Umbilical cord (tissue), 1 donor: ENCODE measurements at regions not wholly inside any gene's neighbourhood (a gene's known extent, or its start where the extent isn't known, plus 50 kb on each side); places are given as distances from the start of the nearest gene placed in this dataset.

Experiments used
- DNase-seq: peaks from one replicate; pipeline ENCODE4 v3.0.0-alpha.2; 2015; ENCODE audit warnings: low spot score

- no peak for DNase-seq
Measured at GRCh38 chr6:1123386-1124375, 188.2 kb upstream of the FOXQ1 start.

- no peak for DNase-seq
Measured at GRCh38 chr6:1122083-1122482, 189.8 kb upstream of the FOXQ1 start.

GRCh38 chr6:1118287-1118647 lies 193.6 kb upstream of the FOXQ1 start:
- no peak for DNase-seq

- no peak for DNase-seq
Measured at GRCh38 chr6:1117530-1118286, 194.2 kb upstream of the FOXQ1 start.

- no peak for DNase-seq
Measured at GRCh38 chr6:1116149-1116548, 195.7 kb upstream of the FOXQ1 start.

- DNase-seq = no peak
Measured at GRCh38 chr6:1113916-1114540, 197.9 kb upstream of the FOXQ1 start.

- no peak for DNase-seq
Measured at GRCh38 chr6:1111361-1111760, 200.5 kb upstream of the FOXQ1 start.

- no peak for DNase-seq
Measured at GRCh38 chr6:1110941-1111349, 201.0 kb upstream of the FOXQ1 start.

GRCh38 chr6:1110164-1110563 lies 201.7 kb upstream of the FOXQ1 start:
- DNase-seq = no peak

- DNase-seq = no peak
Measured at GRCh38 chr6:1109134-1109533, 202.8 kb upstream of the FOXQ1 start.

- DNase-seq = no peak
Measured at GRCh38 chr6:1108198-1108597, 203.7 kb upstream of the FOXQ1 start.

GRCh38 chr6:1107578-1107977 lies 204.3 kb upstream of the FOXQ1 start:
- DNase-seq = no peak

GRCh38 chr6:1105833-1106400 lies 206.0 kb upstream of the FOXQ1 start:
- no peak for DNase-seq

- no peak for DNase-seq
Measured at GRCh38 chr6:1104988-1105670, 206.8 kb upstream of the FOXQ1 start.

GRCh38 chr6:1103945-1104623 lies 207.8 kb upstream of the FOXQ1 start:
- DNase-seq = no peak

GRCh38 chr6:1103021-1103420 lies 208.9 kb upstream of the FOXQ1 start:
- DNase-seq = peak; percentile 72

GRCh38 chr6:1100269-1100668 lies 211.6 kb upstream of the FOXQ1 start:
- no peak for DNase-seq

GRCh38 chr6:1099264-1099663 lies 212.6 kb upstream of the FOXQ1 start:
- peak; percentile 53 for DNase-seq

- no peak for DNase-seq
Measured at GRCh38 chr6:1096967-1097765, 214.7 kb upstream of the FOXQ1 start.

- DNase-seq = peak; percentile 75
Measured at GRCh38 chr6:1094306-1094705, 217.6 kb upstream of the FOXQ1 start.
